Fibroblast of skin of right quadriceps (primary cell): ENCODE measurements at regions not wholly inside any gene's neighbourhood (a gene's known extent, or its start where the extent isn't known, plus 50 kb on each side); places are given as distances from the start of the nearest gene placed in this dataset.
"Not testable (repeated sequence)": the region's sequence is repeated elsewhere in the genome, so short reads cannot be mapped to it uniquely, and the experiment has no call there.

Experiments used
- DNase-seq: peaks from one replicate; pipeline ENCODE4 v3.0.0-alpha.2; 2013

GRCh38 chr4:151563194-151563593 lies 154.2 kb downstream of the FHIP1A start:
- DNase-seq: peak; percentile 13

- DNase-seq: no peak
Measured at GRCh38 chr4:151564321-151564720, 155.3 kb downstream of the FHIP1A start.

GRCh38 chr4:151565583-151565982 lies 156.6 kb downstream of the FHIP1A start:
- DNase-seq: no peak

DNA sequence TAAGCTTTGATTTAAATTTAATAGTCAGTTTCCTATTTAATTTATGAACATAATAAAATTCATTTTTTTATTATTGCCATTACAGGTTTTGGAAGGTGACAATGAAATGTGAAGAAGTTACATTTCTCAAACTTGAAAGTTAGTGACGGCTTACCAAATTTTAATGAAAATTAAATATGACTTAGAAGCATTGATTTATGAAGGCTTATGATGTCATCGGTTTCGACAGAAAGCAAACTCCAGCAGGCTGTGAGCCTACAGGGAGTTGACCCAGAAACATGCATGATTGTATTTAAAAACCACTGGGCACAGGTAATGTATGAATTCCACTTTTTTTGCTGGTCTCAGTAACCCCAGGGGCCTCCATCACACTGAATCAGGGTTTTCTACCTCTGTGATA lies 157.1 kb downstream of the FHIP1A start:
- no peak for DNase-seq

DNA sequence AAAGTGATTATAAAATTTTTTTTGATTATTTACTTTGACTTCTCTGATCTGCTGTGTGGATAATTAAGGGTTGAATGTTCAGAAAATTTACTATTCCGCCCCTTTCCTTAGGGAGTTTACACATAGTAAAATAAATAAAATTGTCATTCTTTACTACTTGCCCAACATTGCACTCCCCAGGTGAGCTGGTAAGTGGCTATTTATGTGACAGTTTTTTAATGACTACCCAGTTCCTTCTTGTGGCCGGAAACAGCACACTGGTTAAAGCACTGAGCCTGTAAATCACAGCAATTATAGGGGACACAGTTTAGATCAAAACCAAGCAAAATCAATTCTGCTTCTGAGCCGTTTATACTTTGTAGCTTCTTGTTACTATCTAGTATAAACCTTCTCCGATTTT lies 158.1 kb downstream of the FHIP1A start:
- DNase-seq: no peak

DNA sequence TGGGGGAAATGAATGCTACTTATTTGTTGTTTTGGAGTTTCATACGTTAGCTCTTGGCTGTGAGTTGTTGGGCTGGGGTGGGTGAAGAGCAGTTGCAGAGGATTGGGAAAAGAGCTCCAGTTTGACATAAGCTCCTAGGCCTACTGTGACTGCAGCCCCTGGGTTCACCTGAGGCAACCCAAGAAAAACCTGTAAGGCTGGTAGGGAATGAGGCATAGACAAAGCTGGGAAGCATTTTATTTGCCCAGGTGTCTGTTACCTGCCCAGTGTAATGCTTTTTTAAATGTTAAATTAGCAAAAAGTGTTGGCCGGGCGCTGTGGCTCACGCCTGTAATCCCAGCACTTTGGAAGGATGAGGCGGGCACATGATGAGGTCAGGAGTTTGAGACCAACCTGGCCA lies 160.0 kb downstream of the FHIP1A start:
- DNase-seq: no peak

GRCh38 chr4:151569650-151570049 lies 160.7 kb downstream of the FHIP1A start:
- no peak for DNase-seq

GRCh38 chr4:151573474-151573873 lies 164.5 kb downstream of the FHIP1A start:
- no peak for DNase-seq

DNA sequence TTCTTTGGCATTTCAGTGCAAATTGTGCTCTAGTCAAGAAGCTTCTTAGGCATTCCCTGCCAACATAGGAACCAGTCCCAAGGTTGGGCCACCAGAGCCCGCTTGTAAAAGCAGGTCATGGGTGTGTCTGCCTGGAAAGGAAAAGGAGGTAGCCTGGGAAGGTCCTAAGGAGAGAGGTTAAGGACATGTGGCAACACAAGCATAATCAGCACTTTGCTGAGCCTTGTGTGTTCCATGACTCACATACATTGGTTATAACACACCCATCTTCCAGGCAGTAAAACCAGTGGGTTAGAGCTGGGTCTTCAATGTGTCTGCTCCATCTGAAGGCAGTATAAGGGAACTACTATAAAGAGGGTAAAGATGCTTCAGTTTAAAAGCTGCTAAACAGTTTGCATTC lies 165.0 kb downstream of the FHIP1A start:
- DNase-seq: no peak

DNA sequence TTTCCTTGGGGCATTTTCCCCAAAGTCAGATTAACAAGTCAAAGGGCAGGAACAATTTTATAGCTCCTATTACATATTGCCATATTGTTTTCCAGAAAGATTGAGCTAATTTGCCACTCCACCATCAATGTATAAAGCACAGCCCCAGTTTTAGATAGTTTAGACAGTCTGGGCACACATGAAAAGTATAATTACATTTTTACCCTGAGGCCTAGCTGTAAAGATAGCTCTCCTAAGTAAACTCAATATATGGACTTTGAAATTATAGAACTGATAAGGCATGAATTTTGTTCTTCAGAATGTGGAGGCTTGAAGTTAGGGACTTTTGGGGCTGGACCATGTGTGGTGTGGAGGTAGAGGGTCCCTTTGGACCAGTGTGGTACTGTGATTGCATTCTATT lies 166.0 kb downstream of the FHIP1A start:
- DNase-seq: no peak

GRCh38 chr4:151575646-151576045 lies 166.7 kb downstream of the FHIP1A start:
- DNase-seq: no peak

DNA sequence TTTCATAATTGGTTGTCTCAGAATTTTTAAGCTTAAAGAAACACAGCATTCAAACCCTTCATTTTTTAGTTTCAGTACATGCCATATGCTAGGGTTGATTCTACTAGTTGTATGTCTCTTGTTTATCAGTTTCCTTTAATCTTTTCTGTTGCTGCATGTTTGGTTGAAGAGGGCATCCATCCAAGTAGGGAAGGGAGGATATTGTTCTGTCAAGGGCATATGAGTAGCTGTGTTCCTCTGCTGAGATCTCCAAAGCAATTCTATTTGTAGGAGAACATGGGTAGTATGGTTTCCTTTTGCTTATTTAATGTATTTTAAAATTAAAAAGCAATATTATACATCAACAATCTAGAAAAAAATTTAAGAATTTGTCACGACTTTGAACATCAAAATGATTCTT lies 167.7 kb downstream of the FHIP1A start:
- DNase-seq: no peak

DNA sequence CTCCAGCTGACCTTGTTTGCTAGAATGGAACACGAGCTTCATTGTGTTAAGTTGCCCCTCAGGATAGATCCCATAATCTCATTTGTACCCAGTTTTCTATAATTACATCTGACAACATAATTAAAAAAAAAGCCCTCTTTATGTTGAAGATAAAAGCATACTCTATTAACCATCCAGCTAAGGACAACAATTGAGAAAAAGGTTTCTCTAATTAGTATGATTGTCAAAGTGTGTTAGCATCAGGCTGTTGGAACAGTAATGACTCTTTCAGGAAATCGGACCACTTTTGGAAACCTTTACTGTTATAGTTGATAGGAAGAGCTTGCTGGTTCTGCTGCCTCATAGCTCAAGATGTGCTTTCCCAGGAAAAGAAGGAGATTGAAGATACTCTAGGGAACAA lies 172.6 kb downstream of the FHIP1A start:
- no peak for DNase-seq

DNA sequence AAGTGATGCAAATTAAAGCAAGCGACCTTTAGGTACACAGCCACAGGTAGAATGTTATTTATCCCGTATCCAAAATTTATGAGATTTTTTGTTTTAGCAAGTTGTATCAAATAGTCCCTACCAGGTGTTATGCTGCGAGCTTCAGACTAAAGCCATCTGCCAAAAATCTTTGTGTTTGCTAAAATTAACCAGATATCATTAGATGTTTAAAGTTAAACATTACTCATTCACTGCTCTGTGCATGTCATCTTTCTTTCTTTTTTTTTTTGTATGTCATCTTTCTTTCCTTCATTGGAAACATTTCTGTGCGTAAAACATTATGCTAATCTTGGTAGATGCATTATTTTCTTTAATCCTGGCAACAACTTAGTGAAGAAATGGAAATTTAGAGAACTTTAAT lies 173.1 kb downstream of the FHIP1A start:
- no peak for DNase-seq

GRCh38 chr4:151583157-151583914 lies 174.4 kb downstream of the FHIP1A start:
- no peak for DNase-seq

DNA sequence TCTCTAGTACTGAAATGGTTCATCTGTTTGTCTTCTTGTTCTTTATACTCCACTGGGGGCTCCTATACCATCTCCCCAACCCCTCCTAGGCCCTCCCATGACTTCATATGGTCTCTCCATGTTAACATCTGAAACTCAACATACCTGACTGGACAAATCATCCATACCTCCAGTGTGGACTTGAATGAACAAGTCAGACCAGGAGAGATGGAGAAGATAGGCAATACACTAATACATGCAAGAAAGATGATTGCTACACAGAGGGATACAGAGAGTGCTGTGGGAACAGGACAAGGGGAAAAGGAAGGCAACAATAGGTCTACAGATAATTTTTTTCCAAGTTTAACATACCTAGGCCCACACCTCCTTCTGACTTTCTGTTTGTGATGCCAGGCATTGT lies 175.1 kb downstream of the FHIP1A start:
- no peak for DNase-seq

- not testable (repeated sequence) for DNase-seq
Measured at GRCh38 chr4:151595629-151596028, 165.2 kb downstream of the GATB start.

- not testable (repeated sequence) for DNase-seq
Measured at GRCh38 chr4:151597691-151598090, 163.1 kb downstream of the GATB start.

GRCh38 chr4:151599863-151600262 lies 160.9 kb downstream of the GATB start:
- no peak for DNase-seq

DNA sequence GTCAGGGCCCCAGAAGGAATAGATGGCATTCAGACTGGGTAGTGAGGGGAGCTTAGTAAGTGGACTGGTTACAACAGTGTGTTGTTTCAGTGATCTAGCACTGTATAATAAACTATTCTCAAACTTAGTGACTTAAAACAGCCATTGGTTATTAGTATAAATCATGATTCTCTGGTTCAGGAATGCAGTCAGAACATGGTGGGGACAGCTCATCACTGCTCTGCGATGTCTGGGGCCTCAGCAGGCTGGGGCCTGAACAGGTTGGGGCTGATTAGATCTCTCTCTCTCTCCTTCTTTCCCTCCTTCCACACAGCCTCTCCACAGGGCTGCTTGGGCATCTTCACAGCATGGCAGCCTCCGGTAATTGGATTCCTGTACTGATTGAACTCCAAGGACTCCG lies 160.4 kb downstream of the GATB start:
- no peak for DNase-seq

- DNase-seq: no peak
Measured at GRCh38 chr4:151603377-151603776, 157.4 kb downstream of the GATB start.

DNA sequence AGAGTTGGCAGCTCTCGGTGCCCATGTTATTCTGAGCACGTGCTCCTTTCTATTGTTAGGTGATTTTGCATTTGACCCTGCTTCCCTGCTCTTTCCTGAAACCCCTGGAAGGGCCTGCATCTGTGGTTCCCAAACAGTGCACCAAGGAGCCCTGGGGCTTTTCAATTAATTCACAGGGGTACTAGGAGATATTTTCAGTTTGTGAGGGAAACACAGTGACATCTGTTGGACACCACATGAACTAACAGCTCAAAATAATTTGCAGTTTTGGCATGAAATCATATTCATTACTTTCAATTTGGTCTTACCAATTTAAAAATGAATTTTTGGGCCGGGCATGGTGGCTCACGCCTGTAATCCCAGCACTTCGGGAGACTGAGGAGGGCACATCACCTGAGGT lies 156.6 kb downstream of the GATB start:
- DNase-seq: peak; percentile 15

- DNase-seq: no peak
Measured at GRCh38 chr4:151605215-151605614, 155.6 kb downstream of the GATB start.

GRCh38 chr4:151606061-151606460 lies 154.7 kb downstream of the GATB start:
- no peak for DNase-seq

GRCh38 chr4:151610229-151610628 lies 150.6 kb downstream of the GATB start:
- DNase-seq: no peak
